HepG2 (cell line): ENCODE measurements at regions not wholly inside any gene's neighbourhood (a gene's known extent, or its start where the extent isn't known, plus 50 kb on each side); places are given as distances from the start of the nearest gene placed in this dataset.

ENCODE experiments used
- ATF7-NPFF ChIP-seq: sonication (generic); formaldehyde crosslinking; IDR thresholded peaks from 2 replicates; pipeline ENCODE4 v1.8.1; 2023; ENCODE audit warnings: mild to moderate bottlenecking, low read depth, missing genetic modification reagents, moderate library complexity
- MIER2 ChIP-seq: IDR thresholded peaks from 2 replicates; pipeline ENCODE4 v1.6.1; 2016; ENCODE audit warnings: missing biosample characterization, missing genetic modification reagents
- MTA1 ChIP-seq: sonication (generic); formaldehyde crosslinking; IDR thresholded peaks from 2 replicates; pipeline ENCODE4 v1.4.0; 2020; ENCODE audit warnings: missing genetic modification reagents, mild to moderate bottlenecking, borderline replicate concordance
- PCBP1 ChIP-seq: fragments of 200-400 bp; formaldehyde crosslinking; IDR thresholded peaks from 2 replicates; pipeline ENCODE4 v1.6.1; 2017; ENCODE audit warnings: mild to moderate bottlenecking, low read depth, low read length, borderline replicate concordance
- RBM22 ChIP-seq: fragments of 200-400 bp; formaldehyde crosslinking; optimal IDR thresholded peaks from 2 replicates; pipeline ENCODE3; 2017; ENCODE audit warnings: mild to moderate bottlenecking, low read length, moderate library complexity
- SMAD9 ChIP-seq: sonication (generic); formaldehyde crosslinking; IDR thresholded peaks from 2 replicates; pipeline ENCODE4 v1.5.1; 2020; ENCODE audit warnings: mild to moderate bottlenecking, missing genetic modification reagents
- TGIF2 ChIP-seq: IDR thresholded peaks from 2 replicates; pipeline ENCODE4 v1.6.1; 2016; ENCODE audit warnings: control low read depth, missing compliant biosample characterization
- TOE1 ChIP-seq: sonication (generic); formaldehyde crosslinking; IDR thresholded peaks from 2 replicates; pipeline ENCODE4 v1.4.0; 2020; ENCODE audit warnings: mild to moderate bottlenecking, missing genetic modification reagents
- UBTF ChIP-seq: sonication (generic); formaldehyde crosslinking; IDR thresholded peaks from 2 replicates; pipeline ENCODE4 v1.4.0; 2020; ENCODE audit warnings: mild to moderate bottlenecking, missing genetic modification reagents
- ZFP37 ChIP-seq: sonication (generic); formaldehyde crosslinking; IDR thresholded peaks from 2 replicates; pipeline ENCODE4 v1.4.0; 2020; ENCODE audit warnings: missing genetic modification reagents, borderline replicate concordance
- ZNF230 ChIP-seq: sonication (generic); formaldehyde crosslinking; IDR thresholded peaks from 2 replicates; pipeline ENCODE4 v1.4.0; 2020; ENCODE audit warnings: mild to moderate bottlenecking, missing genetic modification reagents
- ZNF563 ChIP-seq: sonication (generic); formaldehyde crosslinking; IDR thresholded peaks from 2 replicates; pipeline ENCODE4 v1.8.0; 2022; ENCODE audit warnings: mild to moderate bottlenecking, moderate library complexity, missing genetic modification reagents
- ZNF776 ChIP-seq: sonication (generic); formaldehyde crosslinking; IDR thresholded peaks from 2 replicates; pipeline ENCODE4 v1.4.0; 2020; ENCODE audit warnings: mild to moderate bottlenecking, missing genetic modification reagents
- ZNF777 ChIP-seq: sonication (generic); formaldehyde crosslinking; IDR thresholded peaks from 2 replicates; pipeline ENCODE4 v1.4.0; 2020; ENCODE audit warnings: missing genetic modification reagents
- TF ChIP-seq, protein P1 (sequence below): sonication (generic); formaldehyde crosslinking; IDR thresholded peaks from 2 replicates; pipeline ENCODE4 v1.4.0; 2020; ENCODE audit warnings: mild to moderate bottlenecking, low read depth, missing genetic modification reagents
- TF ChIP-seq, protein P2 (sequence below): IDR thresholded peaks from 2 replicates; pipeline ENCODE4 v1.6.1; 2016; ENCODE audit warnings: missing compliant biosample characterization, missing genetic modification reagents, borderline replicate concordance

GRCh38 chr12:132437252-132437932 lies 52.6 kb upstream of the FBRSL1 start (continued):
- no peak for TF ChIP-seq UBTF (CRISPR knock-in tag)
- no peak for TF ChIP-seq ZFP37 (CRISPR knock-in tag)
- 0 out of 2 replicates have a peak, but pooled peaks have one; percentile 78 for TF ChIP-seq PCBP1
- no peak for TF ChIP-seq ZNF230 (CRISPR knock-in tag)
- no peak for TF ChIP-seq ZNF776
- TF ChIP-seq, protein P1, sequence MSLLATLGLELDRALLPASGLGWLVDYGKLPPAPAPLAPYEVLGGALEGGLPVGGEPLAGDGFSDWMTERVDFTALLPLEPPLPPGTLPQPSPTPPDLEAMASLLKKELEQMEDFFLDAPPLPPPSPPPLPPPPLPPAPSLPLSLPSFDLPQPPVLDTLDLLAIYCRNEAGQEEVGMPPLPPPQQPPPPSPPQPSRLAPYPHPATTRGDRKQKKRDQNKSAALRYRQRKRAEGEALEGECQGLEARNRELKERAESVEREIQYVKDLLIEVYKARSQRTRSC (CRISPR knock-in tag) = no peak
- TF ChIP-seq RBM22 = no peak
- TF ChIP-seq MIER2 (CRISPR knock-in tag) = no peak
- TF ChIP-seq TOE1 = no peak
- no peak for TF ChIP-seq ATF7-NPFF
- no peak for TF ChIP-seq SMAD9 (CRISPR knock-in tag)
- TF ChIP-seq, protein P2, sequence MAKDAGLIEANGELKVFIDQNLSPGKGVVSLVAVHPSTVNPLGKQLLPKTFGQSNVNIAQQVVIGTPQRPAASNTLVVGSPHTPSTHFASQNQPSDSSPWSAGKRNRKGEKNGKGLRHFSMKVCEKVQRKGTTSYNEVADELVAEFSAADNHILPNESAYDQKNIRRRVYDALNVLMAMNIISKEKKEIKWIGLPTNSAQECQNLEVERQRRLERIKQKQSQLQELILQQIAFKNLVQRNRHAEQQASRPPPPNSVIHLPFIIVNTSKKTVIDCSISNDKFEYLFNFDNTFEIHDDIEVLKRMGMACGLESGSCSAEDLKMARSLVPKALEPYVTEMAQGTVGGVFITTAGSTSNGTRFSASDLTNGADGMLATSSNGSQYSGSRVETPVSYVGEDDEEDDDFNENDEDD (CRISPR knock-in tag) = 0 out of 2 replicates have a peak, but pooled peaks have one; percentile 40
- TF ChIP-seq TGIF2 (CRISPR knock-in tag) = no peak
- TF ChIP-seq MTA1 (CRISPR knock-in tag) = 0 out of 2 replicates have a peak, but pooled peaks have one; percentile 20
- no peak for TF ChIP-seq ZNF563 (CRISPR knock-in tag)
- TF ChIP-seq ZNF777 (CRISPR knock-in tag) = no peak
